GM19240 (cell line): ENCODE measurements at regions not wholly inside any gene's neighbourhood (a gene's known extent, or its start where the extent isn't known, plus 50 kb on each side); places are given as distances from the start of the nearest gene placed in this dataset.
"Not testable (repeated sequence)": the region's sequence is repeated elsewhere in the genome, so short reads cannot be mapped to it uniquely, and the experiment has no call there.

Source experiments
- DNase-seq: peaks from one replicate; pipeline ENCODE4 v3.0.0; 2011; ENCODE audit warnings: low spot score; ENCODE audit not compliant: insufficient read length

GRCh38 chr12:25866586-25867378 is 91.7 kb upstream of the RASSF8 start:
- DNase-seq = no peak

- DNase-seq = no peak
These were observed 90.3 kb upstream of the RASSF8 start for GRCh38 chr12:25868193-25868592.

- no peak for DNase-seq
These were observed 86.3 kb upstream of the RASSF8 start for GRCh38 chr12:25872137-25872536.

- no peak for DNase-seq
These were observed 82.8 kb upstream of the RASSF8 start for GRCh38 chr12:25875661-25876060.

- no peak for DNase-seq
These were observed 82.0 kb upstream of the RASSF8 start for GRCh38 chr12:25876383-25877045.

- DNase-seq = no peak
These were observed 81.0 kb upstream of the RASSF8 start for GRCh38 chr12:25877446-25877845.

- DNase-seq = no peak
These were observed 76.2 kb upstream of the RASSF8 start for GRCh38 chr12:25882266-25882665.

- DNase-seq = no peak
These were observed 75.2 kb upstream of the RASSF8 start for GRCh38 chr12:25883026-25883916.

- no peak for DNase-seq
These were observed 74.2 kb upstream of the RASSF8 start for GRCh38 chr12:25884024-25884919.

GRCh38 chr12:25884920-25885234 is 73.6 kb upstream of the RASSF8 start:
- DNase-seq = no peak

- DNase-seq = no peak
These were observed 72.1 kb upstream of the RASSF8 start for GRCh38 chr12:25886396-25886795.

GRCh38 chr12:25887367-25887766 is 71.1 kb upstream of the RASSF8 start:
- DNase-seq = no peak

- DNase-seq = no peak
These were observed 69.3 kb upstream of the RASSF8 start for GRCh38 chr12:25889185-25889584.

GRCh38 chr12:25891095-25891494 is 67.4 kb upstream of the RASSF8 start:
- DNase-seq = not testable (repeated sequence)

- no peak for DNase-seq
These were observed 63.7 kb upstream of the RASSF8 start for GRCh38 chr12:25894759-25895158.

- DNase-seq = no peak
These were observed 61.5 kb upstream of the RASSF8 start for GRCh38 chr12:25896981-25897380.

GRCh38 chr12:25903603-25904245 is 54.8 kb upstream of the RASSF8 start:
- DNase-seq = no peak

GRCh38 chr12:25904442-25904841 is 54.0 kb upstream of the RASSF8 start:
- no peak for DNase-seq

GRCh38 chr12:25906651-25907340 is 51.7 kb upstream of the RASSF8 start:
- DNase-seq = no peak
